HFF-Myc (cell line): ENCODE measurements at regions not wholly inside any gene's neighbourhood (a gene's known extent, or its start where the extent isn't known, plus 50 kb on each side); places are given as distances from the start of the nearest gene placed in this dataset.

Experiments used
- DNase-seq: peaks from one replicate; pipeline ENCODE4 v3.0.0-alpha.2; 2011; ENCODE audit warnings: low read depth; ENCODE audit errors: extremely low read depth
- H3K4me3 ChIP-seq: replicated peaks from 2 replicates; pipeline ENCODE4 v1.5.1; 2011; ENCODE audit warnings: low read depth, mild to moderate bottlenecking, control low read depth, low read length
- CTCF ChIP-seq: IDR thresholded peaks from 2 replicates; pipeline ENCODE4 v1.5.1; 2012; ENCODE audit warnings: mild to moderate bottlenecking, low read depth, low read length, control low read depth; ENCODE audit errors: missing control alignments

GRCh38 chr11:93902921-93903320 lies 52.5 kb upstream of the VSTM5 start:
- DNase-seq: no peak
- TF ChIP-seq CTCF: no peak
- H3K4me3 ChIP-seq: no peak overlapping the region

DNA sequence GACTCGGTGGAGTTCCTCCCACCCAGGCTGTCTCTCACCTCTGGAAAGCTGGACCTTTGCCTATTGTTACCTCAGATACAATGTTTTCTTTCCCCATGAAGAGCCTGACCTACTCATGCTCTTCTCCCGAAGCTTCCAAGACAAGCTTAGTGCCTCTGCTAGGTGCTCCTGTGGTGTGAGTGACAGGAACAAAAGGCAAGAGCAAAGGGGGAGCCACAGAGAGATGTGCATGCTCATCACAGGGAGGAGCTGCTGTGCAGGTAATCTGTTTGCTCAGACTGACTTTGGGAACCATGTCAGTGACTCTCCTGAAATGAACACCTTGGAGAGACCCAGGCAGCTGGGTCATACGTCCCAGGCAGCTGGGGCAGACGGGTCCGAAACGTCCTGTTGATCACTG lies 53.6 kb upstream of the VSTM5 start:
- no peak for TF ChIP-seq CTCF
- no peak overlapping the region for H3K4me3 ChIP-seq
- no peak for DNase-seq

DNA sequence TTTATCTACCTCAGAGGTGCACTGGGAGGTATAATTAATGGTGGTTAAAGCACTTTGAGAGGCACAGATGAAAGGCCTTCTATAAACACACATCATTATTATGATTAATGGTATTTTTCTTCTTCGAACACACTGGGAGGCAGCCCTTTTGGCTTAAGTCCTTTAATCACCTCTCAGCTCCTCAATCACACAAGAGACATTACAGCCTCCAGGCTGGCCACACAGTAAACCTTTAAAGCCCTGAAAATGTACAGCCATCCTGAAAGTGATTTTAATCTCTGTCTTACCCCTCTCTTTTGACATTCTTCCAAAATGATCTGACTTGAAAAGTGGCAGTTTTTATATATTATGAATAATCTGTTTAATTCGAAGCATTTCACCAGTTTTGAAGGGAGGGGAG lies 54.3 kb upstream of the VSTM5 start:
- TF ChIP-seq CTCF: no peak
- no peak for DNase-seq
- H3K4me3 ChIP-seq: no peak overlapping the region

DNA sequence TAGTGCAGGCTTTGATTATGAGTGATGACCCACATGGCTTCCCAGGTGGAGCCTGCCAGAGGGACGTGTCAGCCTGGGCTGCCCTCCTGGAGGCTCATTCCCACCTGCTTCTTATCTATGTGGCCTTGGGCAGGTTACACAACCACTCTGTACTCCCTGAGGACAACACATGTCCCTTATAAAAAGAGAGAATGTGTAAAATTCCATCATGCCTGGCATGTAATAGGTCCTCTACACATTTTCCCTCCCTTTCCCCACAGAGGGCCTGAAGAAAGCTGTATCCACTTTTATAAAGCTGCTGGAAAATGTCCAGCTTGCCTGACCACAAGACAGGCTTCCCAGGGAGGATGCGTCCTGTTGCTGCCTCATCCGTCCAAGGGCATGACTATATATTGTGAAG lies 55.0 kb upstream of the VSTM5 start:
- DNase-seq: peak; percentile 61
- TF ChIP-seq CTCF: no peak
- no peak overlapping the region for H3K4me3 ChIP-seq

DNA sequence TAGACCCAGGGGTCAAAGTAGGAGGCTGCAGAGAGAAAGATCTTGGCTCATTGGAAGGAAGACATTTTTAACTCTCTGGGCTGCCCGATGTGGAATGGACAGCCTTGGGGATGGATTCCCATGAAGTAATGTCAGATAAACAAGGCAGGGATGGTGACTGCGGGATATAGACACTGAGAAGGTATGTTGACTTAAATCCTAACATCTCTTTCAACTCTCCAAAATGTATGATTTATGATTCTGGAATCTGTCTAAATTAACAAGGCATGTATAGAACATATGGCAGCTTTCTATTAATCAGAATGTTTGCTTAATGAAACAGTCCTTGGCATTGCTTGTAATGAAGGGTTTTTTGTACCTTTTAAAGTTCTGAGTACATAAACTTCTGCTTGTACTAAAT lies 56.1 kb upstream of the VSTM5 start:
- H3K4me3 ChIP-seq: no peak overlapping the region
- no peak for TF ChIP-seq CTCF
- no peak for DNase-seq

DNA sequence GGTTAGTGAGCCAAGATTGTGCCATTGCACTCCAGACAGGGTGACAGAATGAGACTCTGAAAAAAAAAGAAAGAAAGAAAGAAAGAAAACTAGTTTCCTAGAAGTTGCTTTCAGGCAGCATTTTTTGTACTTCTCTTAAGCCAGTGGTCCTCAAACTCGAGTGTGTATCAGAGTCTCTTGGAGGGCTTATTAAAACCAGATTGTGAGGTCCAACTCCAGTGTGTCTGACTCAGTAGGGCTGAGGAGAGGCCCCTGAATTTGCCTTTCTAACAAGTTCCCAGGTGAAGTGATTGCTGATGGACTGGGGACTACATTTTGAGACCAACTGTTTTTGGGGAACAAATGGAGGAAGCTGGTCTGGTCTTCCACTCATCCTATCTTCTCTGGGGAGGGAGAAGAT lies 57.5 kb upstream of the VSTM5 start:
- H3K4me3 ChIP-seq: no peak overlapping the region
- no peak for DNase-seq
- TF ChIP-seq CTCF: no peak

- peak; percentile 66 for DNase-seq
- TF ChIP-seq CTCF: no peak
- no peak overlapping the region for H3K4me3 ChIP-seq
These were observed 58.3 kb upstream of the VSTM5 start for GRCh38 chr11:93908689-93909088.
